ENCODE measurements at regions not wholly inside any gene's neighbourhood (a gene's known extent, or its start where the extent isn't known, plus 50 kb on each side); places are given as distances from the start of the nearest gene placed in this dataset.
A peak's percentile ranks its signal among the peaks of the same experiment; 100 is the strongest.

DNA sequence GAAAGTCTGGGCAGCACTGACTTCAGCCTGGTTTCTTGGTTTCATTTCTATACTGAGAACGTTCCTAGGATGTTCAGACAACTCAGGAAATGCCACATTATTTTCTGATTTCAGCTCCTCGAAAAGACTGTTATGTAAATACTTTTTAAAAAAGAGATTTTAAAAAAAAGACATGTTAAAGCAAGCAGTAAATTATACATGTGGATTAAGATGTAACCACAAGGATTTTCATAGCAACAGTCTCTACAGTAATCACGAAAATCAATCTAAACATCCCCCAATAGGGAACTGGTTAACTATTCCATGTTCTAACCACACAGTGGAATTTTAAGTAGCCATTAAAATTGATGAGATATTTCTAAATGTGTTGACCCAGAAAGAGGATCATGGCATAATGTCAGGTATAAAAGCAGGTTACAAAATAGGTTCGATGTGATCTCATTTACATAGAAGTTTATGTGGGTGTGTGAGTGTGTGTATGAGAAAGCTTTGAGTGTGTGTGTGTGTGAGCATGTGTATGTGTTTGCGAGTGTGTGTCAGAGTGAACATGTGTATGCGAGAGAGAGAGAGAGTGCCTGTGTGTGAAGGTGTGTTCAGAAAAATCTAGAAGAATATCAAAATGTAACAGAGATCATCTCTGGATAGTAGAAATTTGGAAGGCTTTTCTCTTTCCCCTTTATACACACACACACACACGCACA lies 63.0 kb upstream of the ERCC4 start:
- TF ChIP-seq POLR2A (IDR thresholded peaks at IDR 0.05; ENCODE audit: low read length) (no peak), GATA1 (IDR thresholded peaks at IDR 0.05; ENCODE audit: low read depth, low read length) (no peak)
- DNase-seq = no peak

DNA sequence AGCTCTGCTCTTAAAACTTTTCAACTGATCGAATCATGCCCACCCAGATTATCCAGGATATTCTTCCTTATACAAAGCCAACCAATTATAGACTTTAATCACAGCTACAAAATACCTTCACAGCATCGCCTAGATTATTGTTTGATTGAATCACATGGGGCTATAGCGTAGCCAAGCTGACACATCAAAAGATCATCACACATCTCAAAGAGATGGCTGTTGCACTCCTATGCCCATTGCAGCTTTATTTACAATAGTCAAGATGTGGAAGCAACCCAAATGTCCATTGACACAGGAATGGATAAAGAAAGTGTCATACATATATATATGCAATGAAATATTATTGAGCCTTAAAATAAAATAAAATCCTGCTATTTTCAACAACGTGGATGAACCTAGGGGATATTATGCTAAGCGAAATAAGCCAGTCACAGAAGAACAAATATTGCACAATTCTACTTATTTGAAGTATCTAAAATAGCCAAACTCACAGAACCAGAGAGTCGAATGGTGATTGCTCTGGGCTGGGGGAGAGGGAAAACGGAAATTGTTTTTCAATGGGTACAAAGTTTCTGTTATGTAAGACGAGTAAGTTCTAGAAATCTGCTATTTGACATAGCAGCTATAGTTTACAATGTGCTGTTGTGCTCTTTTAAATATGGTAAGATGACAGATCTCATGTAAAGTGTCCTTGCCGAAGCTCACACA lies 60.9 kb upstream of the ERCC4 start:
- no peak for TF ChIP-seq POLR2A (IDR thresholded peaks at IDR 0.05; ENCODE audit: low read length)
- TF ChIP-seq GATA1 (IDR thresholded peaks at IDR 0.05; ENCODE audit: low read depth, low read length) = no peak
- no peak for DNase-seq

DNA sequence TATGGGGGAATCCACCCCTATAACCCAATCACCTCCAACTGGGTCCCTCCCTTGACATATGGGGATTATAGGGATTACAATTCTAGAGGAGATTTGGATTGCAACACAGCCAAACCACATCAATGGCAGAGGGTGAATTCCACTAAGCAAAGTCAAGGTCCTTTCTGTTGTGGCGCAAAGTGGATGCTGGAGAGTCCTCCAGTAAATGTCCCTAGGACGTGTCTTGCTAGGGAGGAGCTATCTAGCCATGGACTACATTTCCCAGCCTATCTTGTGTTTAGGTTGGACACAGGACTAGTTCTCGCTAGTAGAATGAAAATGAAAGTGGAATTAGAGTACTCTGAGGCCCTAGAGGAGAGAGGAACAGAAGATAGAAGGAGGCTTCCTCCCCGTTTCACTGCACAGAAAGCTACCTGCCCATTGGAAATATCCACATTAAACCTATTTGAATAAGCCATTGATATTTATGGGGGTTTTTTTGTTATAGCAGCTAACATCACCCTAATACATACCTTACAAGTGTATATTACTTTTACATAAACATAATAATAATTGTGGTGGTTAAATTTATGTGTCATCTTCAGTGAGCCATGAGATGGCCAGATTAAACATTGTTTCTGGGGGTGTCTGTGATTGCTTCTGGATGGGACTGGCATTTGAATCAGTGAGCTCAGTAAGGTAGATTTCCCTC lies 56.7 kb upstream of the ERCC4 start:
- DNase-seq = no peak
- TF ChIP-seq POLR2A (IDR thresholded peaks at IDR 0.05; ENCODE audit: low read length) (no peak), GATA1 (IDR thresholded peaks at IDR 0.05; ENCODE audit: low read depth, low read length) (no peak)

DNA sequence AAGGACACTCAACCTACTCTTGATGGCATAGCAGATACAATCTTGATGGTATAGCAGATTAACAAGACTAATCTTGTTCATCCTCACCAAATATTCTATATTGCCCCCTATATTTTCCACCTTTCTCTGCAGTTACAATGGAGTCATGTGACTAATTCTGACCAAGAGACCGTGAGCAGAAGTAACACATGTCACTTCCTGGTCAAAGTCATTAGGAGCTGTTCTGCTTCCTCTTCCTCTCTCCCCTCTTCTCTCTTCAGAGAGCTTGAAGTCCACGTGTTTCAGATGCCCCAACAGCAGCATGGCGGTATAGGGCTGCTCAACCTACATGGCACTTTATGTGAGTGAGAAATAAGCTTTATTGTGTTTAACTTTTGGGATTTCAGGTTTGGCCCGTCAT lies 55.3 kb upstream of the ERCC4 start:
- no peak for DNase-seq
- TF ChIP-seq GATA1 (IDR thresholded peaks at IDR 0.05; ENCODE audit: low read depth, low read length) = no peak
- TF ChIP-seq POLR2A (IDR thresholded peaks at IDR 0.05; ENCODE audit: low read length) = no peak

DNA sequence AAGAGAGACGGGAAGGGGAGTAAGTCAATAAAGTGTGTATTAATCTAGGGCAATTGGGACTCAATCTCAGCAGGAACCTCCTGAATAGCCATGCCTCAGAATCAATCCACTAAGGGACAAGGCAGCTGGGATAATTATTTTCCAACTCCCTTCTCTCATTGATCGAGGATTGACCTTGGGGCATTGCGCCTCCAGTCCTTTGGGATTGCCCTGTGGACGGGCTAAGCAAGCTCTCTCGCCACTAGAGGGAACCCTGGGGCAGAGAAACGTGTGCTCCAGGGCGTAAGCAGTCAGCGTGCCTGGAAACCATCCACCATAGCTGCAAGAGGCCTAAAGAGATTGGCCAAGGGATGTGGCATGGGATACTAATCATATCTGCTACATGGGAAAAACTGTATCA lies 53.9 kb upstream of the ERCC4 start:
- no peak for TF ChIP-seq GATA1 (IDR thresholded peaks at IDR 0.05; ENCODE audit: low read depth, low read length)
- TF ChIP-seq POLR2A (IDR thresholded peaks at IDR 0.05; ENCODE audit: low read length) = no peak
- peak; percentile 59 to 73 for DNase-seq

Data from erythroblast (primary cell).